GM20000 (cell line): ENCODE measurements at regions not wholly inside any gene's neighbourhood (a gene's known extent, or its start where the extent isn't known, plus 50 kb on each side); places are given as distances from the start of the nearest gene placed in this dataset.

Experiments used
- DNase-seq: peaks from one replicate; pipeline ENCODE4 v3.0.0; 2012; ENCODE audit warnings: low spot score
- CTCF ChIP-seq: IDR thresholded peaks from 2 replicates; pipeline ENCODE4 v1.5.1; 2012; ENCODE audit warnings: mild to moderate bottlenecking, control low read depth; ENCODE audit errors: extremely low read depth, missing control alignments

- TF ChIP-seq CTCF, result no peak
- DNase-seq, result no peak
These were observed 723.2 kb downstream of the TAF11L14 start for GRCh38 chr5:18357486-18357885.

- no peak for DNase-seq
- no peak for TF ChIP-seq CTCF
These were observed 732.0 kb downstream of the TAF11L14 start for GRCh38 chr5:18366234-18366633.

- no peak for TF ChIP-seq CTCF
- DNase-seq, result no peak
These were observed 736.3 kb downstream of the TAF11L14 start for GRCh38 chr5:18370531-18370930.

GRCh38 chr5:18375641-18376040 lies 741.4 kb downstream of the TAF11L14 start:
- no peak for DNase-seq

GRCh38 chr5:18378066-18378465 lies 743.8 kb downstream of the TAF11L14 start:
- TF ChIP-seq CTCF, result no peak

More at GRCh38 chr5:18375641-18376040, 741.4 kb downstream of the TAF11L14 start:
- TF ChIP-seq CTCF, result no peak

GRCh38 chr5:18379189-18379588 lies 744.9 kb downstream of the TAF11L14 start:
- no peak for DNase-seq
- no peak for TF ChIP-seq CTCF

More at GRCh38 chr5:18378066-18378465, 743.8 kb downstream of the TAF11L14 start:
- DNase-seq, result no peak

GRCh38 chr5:18380729-18381362 lies 746.6 kb downstream of the TAF11L14 start:
- no peak for DNase-seq
- no peak for TF ChIP-seq CTCF
